ENCODE measurements at regions not wholly inside any gene's neighbourhood (a gene's known extent, or its start where the extent isn't known, plus 50 kb on each side); places are given as distances from the start of the nearest gene placed in this dataset.
A peak's percentile ranks its signal among the peaks of the same experiment; 100 is the strongest.
"Not testable (repeated sequence)": the region's sequence is repeated elsewhere in the genome, so short reads cannot be mapped to it uniquely, and the experiment has no call there.

DNA sequence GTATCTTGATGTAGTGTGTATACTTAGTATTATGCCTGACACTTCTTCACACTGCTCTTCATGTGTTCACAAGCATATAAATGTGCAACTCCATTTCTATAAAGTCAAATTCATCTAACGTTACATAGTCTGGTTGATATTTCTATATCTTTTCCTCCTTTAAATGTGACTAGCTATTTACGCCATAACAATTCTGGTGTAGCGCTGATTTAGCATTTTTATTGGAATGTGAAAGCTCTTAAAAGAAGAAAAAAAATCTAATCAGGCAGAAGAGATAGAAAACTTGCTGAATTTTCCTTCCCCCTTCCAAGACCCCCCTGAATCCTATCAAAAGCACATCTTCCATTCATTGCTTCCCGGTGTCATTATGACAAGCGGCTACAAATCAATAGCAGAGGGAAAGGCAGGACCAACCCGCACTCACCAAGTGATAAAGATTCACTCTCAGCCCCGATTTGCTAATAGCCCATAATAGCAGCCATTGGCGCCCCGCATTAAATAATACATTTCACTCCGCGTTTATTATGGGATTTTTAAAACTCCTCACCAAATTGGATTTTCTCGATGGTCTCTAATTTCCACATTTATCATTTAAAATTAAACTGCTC is 299.5 kb upstream of the PMFBP1 start:
- intact Hi-C loops (cut with DNase I): no loop called here

DNA sequence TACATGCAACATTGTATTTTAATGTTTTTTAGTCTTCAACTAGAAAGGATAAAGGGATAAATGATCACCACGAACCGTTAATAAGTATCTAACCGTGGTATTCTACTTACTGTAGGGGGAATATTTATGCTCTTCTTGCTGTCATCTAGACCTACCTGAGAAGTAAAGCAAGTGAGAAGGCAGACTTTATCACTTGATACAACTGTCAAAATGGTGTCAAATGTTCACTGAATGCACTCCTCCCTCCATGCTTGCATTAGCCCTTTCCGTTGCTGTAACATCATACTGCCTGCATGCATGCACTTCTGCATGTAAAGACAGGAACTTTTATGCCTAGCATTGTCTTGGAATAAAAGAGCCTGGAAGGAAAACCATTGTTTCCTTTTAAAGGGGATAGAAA is 298.6 kb upstream of the PMFBP1 start:
- DNase-seq: no peak
- intact Hi-C loops (cut with DNase I): no loop called here

More for the DNA sequence above, 299.5 kb upstream of the PMFBP1 start:
- DNase-seq: no peak

DNA sequence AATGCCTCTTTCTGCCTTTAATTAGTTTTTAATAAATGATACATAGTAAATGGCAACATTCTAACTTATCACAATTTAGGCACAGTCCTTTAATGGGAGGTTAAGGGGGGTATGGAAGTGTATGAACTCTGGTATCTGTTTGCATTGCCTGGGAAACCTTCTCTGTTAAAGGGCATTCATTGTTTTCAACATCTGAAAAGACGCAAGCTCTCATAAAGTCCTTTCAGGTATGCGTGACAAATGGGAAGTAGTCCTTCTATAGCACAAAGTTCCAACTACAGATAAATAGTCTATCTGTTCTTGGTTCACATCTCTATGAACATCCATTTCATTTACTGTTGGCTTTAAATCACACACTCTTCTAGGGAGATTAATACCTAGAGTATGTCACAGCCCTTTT is 298.0 kb upstream of the PMFBP1 start:
- no peak for DNase-seq
- intact Hi-C loops (cut with DNase I): no loop called here

DNA sequence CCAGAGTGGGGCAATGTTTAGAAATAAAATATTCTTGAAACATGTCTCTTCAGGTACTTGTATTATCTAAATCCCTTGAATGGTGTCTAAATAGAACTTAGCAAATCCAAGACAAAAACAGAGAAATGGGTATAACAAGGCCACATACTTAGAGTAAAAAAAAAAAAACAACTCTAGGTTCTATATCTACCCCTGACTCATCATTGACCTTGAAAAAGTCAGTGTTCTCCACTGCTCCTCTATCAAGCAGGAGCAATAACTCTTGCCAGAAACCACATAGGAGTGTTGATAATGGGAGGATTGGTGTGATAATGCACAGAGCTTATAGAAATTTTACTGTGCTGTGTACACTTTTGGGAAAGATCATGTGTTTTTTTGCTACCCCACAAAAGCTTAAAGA is 296.6 kb upstream of the PMFBP1 start:
- DNase-seq: no peak
- intact Hi-C loops (cut with DNase I): no loop called here

DNA sequence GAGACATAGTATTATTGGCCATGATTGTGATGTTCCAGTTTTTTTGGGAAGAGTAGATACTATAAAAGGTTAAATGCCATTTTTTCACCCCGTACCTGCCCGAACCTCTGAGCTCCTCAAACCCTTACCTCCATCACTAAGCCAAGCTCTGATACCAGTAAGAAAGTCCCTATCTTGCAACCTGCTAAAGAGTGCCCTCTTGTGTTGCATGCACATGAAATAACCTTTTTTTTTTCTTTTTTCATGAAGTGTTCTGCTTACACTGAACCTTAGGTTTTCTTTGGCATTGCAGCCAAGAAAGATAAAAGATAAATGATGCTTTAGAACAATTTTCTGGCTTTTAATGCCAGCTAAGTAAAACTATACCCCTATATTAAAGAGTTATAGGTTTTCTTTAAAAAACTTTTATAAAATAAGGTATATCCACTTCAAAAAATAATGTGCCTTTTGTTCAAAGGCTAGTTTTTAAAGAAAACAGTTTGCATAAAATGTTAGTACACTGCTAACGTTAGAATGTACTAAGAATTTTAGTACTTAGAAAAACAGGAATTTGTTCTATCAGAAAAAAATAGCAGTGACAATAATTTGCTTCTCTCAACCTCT is 295.3 kb upstream of the PMFBP1 start:
- DNase-seq: peak in 17 of 42 donors; percentile 9 to 69 (median 33)
- intact Hi-C loops (cut with DNase I): no loop called here

DNA sequence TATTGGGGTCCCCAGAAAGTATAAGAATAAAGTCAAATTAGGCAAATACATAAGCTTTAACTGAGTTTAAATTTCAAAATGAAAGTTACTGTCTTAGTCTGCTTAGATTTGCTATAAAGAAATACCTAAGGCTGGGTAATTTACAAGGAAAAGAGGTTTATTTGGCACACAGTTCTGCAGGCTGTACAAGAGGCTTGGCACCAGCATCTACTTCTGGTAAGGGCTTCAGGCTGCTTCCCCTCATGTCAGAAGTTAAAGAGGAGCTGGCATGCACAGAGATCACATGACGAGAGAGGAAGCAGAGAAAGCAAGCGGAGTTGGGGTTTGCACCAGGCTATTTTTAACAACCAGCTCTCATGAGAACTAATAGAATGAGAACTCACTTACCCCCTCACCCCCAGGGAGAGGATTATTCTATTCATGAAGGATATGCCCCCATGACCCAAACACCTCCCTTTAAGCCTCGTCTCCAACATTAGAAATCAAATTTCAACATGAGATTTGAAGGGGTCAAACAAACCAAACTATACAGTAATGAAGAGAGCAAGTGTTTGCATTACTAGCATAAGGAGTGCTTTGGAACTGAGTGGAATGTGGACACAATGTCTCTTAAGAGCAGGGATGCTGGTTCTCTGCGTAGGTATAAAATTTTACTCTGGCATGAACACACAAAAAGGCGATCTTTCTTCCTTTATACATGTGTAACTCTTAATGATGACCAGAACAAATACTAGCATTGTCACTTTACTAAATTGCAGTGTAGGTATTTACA is 292.8 kb upstream of the PMFBP1 start:
- intact Hi-C loops (cut with DNase I): no loop called here
- no peak for DNase-seq

DNA sequence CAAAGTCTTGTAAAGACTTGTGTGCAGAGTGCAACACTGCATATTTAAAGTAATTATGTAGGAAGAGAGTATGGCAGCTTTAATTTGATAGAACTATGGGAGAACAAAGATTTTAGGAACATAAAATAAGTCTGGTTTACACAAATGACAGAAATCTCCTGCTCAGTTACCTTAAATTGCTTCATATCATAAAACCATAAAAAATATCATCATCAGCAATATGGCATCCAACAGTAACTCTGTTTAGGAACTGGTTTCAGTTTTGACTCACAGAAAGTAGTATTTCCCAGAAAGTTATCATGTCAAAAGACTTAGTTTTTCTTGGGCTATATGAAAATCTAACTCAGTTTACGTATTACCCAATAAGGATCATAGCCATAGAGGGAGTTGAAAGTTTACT is 292.1 kb upstream of the PMFBP1 start:
- DNase-seq: no peak
- intact Hi-C loops (cut with DNase I): no loop called here

DNA sequence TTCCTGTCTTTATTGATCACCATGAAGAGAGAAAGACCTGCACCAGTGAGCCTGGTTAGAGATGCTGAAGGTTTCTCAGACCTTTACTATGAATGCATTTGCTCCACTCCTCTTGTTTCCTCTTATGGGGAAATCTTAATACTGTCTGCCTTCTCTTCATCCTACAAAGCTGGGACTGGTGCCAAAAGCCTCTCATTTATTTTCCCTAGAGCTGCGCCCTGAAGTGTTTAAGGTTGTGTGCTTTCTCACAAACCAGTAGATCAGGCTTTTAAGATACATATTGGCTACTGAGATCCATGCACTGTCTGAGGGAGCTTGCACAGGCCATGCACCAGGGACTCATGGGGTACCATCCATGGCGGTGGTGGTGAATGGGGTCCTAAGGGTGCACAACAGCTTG is 286.1 kb upstream of the PMFBP1 start:
- intact Hi-C loops (cut with DNase I): no loop called here
- DNase-seq: no peak

DNA sequence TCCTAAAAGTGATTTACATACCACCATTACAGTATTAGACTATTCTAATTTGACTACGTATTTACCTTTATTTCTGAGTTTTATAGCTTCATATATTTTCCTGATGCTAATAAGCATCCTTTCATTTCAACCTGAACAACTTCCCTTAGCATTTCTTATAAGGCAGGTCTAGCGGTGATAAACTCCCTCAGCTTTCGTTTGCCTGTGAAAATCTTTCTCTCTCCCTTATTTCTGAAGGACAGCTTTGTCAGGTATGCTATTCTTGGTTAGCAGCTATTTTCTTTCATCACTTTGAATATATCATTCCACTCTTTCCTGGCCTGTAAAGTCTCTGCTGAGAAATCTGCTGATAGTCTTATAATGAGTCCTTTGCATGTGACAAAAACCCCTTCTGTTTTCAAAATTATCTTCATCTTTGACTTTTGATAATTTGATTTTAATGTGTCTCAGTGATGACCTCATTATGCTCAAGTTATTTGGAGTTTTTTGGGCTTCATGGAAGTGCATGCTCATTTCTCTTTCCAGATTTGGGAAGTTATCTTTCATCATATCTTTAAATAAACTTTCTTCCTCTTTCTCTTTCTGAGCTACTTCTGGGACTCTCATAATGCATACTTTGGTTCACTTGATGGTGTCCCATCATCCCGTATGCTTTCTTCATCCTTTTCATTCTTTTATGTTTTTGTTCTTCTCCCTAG is 285.4 kb upstream of the PMFBP1 start:
- intact Hi-C loops (cut with DNase I): no loop called here
- no peak for DNase-seq

DNA sequence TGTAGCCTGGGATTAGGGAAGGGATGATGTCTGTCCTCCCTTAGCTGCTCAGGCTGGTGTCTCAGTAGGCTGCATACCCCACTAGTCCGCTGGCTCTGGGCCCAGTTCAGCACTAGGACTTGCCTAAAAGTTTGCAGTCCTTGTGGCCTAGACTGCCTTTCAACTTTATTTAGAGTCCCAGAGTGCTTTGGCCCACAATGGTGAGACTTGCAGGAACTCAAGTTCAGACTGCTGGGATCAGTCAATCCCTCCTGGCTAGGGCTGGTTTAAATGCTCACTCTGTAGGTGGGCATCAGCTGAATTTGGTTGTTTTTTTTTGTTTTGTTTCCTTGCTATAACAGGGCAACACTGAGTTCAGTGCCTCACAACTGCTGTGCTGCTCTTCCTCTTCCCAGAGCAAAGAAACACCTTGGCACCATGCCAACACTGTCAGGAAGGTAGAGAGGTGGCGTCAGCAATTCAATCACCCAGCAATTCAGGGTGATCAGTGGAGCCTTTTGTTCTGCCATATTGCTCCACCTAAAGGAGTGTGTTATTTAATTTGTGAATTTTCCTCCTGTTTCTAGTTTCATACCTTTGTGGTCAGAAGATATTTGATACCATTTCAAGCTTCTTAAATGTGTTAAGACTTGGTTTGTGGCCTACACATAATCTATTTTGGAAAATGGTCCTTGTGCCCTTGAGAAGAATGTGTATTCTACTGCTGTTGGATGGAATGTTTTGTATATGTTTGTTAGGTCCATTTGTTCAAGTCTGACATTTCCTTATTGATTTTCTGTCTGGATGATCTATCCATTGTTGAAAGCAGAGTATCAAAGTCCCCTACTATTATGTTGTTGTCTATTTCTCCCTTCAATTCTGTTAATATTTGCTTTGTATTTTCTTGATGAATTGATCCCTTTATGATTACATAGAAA is 284.0 kb upstream of the PMFBP1 start:
- intact Hi-C loops (cut with DNase I): no loop called here
- no peak for DNase-seq

DNA sequence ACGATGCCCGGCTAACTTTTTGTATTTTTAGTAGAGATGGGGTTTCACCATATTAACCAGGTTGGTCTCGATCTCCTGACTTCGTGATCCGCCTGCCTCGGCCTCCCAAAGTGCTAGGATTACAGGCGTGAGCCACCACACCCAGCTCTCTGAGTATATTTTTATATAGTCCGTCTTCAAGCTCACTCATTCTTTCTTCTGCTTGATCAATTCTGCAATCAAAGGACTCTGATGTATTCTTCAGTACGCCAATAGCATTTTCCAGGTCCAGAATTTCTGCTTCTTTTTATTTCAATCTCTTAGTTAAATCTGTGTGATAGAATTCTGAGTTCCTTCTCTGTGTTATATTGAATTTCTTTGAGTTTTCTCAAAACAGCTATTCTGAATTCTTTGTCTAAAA is 281.9 kb upstream of the PMFBP1 start:
- DNase-seq; intact Hi-C loops (cut with DNase I): not testable (repeated sequence)

DNA sequence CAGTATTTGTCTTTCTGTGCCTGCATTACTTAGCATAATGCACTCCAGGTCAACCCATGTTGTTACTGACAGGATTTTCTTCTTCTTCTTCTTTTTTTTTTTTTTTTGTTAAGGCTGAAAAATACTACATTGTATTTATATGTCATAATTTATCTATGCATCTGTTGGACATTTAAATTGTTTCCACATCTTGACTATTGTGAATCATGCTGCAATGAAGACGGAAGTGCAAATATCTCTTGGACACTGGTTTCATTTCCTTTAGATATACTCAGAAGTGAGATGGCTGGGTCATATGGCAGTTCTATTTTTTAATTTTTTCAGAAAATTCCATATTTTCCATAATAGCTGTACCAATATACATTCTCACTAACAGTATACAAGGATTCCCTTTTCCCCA is 272.7 kb upstream of the PMFBP1 start:
- intact Hi-C loops (cut with DNase I): no loop called here
- no peak for DNase-seq

DNA sequence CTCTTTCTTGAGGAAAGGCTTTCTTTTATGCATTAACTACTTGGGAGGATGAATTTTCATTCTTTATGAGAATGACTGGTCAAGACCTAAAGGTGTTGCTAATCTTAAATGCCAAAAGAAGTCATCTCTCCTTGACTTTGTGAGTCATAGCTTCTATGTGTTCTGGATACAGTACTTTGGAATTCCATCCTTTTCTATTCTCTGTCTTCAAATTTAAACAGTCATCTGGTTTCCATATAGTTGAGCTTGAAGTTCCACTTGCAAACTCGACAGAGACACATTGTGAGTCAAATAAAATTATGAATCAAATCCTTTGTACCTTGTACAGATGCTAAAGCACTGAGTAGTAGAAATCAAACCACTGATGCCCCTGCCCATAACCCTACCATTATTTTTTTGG is 271.9 kb upstream of the PMFBP1 start:
- intact Hi-C loops (cut with DNase I): no loop called here
- no peak for DNase-seq

DNA sequence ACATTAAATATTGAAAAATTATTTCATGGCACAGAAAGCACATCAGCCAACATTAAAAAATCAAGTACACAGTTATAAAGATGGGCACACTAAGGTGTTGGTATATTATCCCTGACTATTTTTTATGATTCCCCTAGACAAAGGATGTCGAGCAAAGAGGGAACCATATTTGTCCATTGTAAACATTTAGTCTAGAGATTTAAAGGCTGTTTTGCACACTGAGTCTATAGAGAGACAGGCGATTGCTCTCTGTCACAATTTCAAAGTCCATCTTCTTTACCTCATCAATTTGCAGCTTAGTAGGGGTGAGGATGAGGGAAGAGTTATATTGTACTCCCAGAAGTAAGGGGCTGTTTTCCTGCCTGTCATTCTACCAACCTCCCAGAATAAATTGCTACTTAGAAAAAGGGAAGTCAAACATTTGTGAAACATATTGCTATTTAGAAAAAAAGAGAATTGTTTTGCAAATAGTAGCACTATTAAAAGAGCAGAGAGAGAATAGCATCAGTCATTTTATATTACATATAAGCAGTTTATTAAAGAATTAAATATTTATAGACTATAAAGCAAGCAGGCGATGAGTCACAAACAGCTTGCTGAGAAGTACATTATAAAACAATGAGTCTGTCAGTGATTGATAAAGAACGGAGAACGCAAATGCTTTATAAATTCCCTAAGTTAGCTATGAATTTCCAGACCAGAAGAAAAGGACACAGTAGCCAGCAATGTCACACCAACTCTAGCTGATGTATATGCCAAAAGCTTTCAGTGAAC is 270.6 kb upstream of the PMFBP1 start:
- no peak for DNase-seq
- intact Hi-C loops (cut with DNase I): no loop called here

DNA sequence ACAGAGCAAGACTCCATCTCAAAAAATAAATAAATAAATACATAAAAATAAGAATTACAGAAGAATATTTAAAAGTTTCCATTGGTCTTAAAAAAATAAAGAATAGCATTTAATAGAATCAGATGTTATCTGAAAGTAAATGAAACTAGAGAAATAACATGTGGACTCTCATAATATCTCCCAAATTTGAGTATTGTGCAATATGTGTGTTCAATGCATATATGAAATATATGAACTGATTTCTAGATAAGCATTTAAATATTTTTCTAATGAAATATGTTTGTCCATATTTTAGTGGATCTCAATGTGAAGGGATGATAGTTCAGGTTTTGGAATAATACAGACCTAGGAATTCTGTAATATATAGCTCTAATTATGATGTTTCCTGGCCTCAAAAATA is 265.9 kb upstream of the PMFBP1 start:
- intact Hi-C loops (cut with DNase I): no loop called here
- DNase-seq: no peak

DNA sequence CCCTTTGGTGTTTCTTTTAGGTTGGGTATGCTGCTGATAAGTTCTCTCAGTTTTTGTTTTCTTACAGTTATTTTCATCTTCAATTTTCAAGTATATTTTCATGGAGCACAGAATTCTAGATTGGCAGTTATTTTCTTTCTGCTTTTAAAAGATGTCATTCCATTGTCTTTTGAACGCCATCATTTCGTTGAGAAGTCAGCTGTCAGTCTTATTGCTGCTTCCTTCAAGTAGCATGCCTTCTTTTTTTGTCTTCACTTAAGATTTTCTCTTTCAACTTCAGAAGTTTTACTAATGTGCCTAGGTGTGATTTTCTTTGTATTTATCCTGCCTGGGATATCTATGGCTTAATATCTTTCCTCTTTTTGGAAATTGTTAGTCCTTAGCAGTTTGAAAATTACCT is 262.2 kb upstream of the PMFBP1 start:
- no peak for DNase-seq
- intact Hi-C loops (cut with DNase I): no loop called here

DNA sequence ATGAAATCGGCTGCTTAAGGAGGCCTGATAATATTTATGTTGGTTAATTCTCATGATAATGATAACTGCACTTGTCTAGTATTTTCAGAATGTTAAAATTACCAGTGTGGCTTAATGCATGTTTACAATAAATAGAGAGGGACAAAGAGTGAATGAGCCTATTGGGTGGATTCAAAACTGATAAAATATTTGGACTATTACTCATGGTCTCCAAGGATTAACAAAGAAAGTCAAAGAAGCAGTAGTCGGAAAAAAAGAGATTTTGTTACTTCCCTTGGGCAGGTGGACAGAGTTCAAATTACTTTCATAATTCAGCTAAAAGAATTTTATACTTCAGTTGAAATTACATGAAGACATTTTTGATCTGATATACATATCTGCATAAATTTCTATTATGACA is 258.2 kb upstream of the PMFBP1 start:
- DNase-seq: no peak
- intact Hi-C loops (cut with DNase I): no loop called here

DNA sequence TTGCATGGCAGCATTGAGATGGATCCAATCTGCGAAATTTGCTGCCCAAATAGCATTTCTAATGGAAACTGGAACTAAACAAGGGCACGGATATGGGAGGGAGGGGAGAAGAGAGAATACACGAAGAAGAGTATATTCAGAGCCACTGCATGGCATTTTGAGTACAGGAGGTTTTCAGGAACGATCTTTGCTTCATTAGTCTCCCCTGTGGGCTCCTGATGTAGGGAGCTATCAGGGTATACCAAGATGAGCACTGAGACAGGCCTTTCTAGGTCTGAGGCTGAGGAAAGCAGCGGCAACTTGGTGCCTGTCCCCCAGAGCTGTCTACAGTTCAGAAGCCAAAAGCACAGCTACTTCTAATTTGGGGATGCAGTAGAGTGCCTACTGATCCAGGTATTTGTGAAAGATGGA is 257.7 kb upstream of the PMFBP1 start:
- intact Hi-C loops (cut with DNase I): no loop called here
- peak in 32 of 42 donors; percentile 8 to 63 (median 34) for DNase-seq
